SK-N-SH treated with all-trans-retinoic acid at 6 μM for 48 hours (cell line): ENCODE measurements at regions not wholly inside any gene's neighbourhood (a gene's known extent, or its start where the extent isn't known, plus 50 kb on each side); places are given as distances from the start of the nearest gene placed in this dataset.

Experiments used
- ATAC-seq: fragments of 200-7000 bp; cut with Tn5 transposase; 3 replicates; pipeline ENCODE4 v1.9.1; 2020; ENCODE audit warnings: mild to moderate bottlenecking, moderate library complexity
- ARNTL ChIP-seq: fragments of 450-650 bp; formaldehyde crosslinking; IDR thresholded peaks from 2 replicates; pipeline ENCODE4 v1.5.0; 2020; ENCODE audit warnings: low read depth, mild to moderate bottlenecking, moderate library complexity, borderline replicate concordance
- BACH2 ChIP-seq: fragments of 250-450 bp; sonication (Bioruptor Pico); IDR thresholded peaks from 2 replicates; pipeline ENCODE4 v1.9.0; 2021; ENCODE audit warnings: mild to moderate bottlenecking, borderline replicate concordance
- ESRRG ChIP-seq: fragments of 250-450 bp; sonication (Bioruptor Pico); IDR thresholded peaks from 2 replicates; pipeline ENCODE4 v1.6.1; 2021; ENCODE audit warnings: mild to moderate bottlenecking
- GLIS3 ChIP-seq: fragments of 250-450 bp; sonication (Bioruptor Pico); IDR thresholded peaks from 2 replicates; pipeline ENCODE4 v1.5.0; 2020; ENCODE audit warnings: mild to moderate bottlenecking, moderate library complexity
- OSR1 ChIP-seq: fragments of 250-450 bp; sonication (Bioruptor Pico); IDR thresholded peaks from 2 replicates; pipeline ENCODE4 v1.8.0; 2022; ENCODE audit warnings: moderate library complexity, mild to moderate bottlenecking, inconsistent platforms
- PPARA ChIP-seq: fragments of 250-450 bp; sonication (Bioruptor Pico); IDR thresholded peaks from 2 replicates; pipeline ENCODE4 v1.5.0; 2020; ENCODE audit warnings: mild to moderate bottlenecking, borderline replicate concordance
- RARB ChIP-seq: fragments of 250-450 bp; sonication (Bioruptor Pico); IDR thresholded peaks from 2 replicates; pipeline ENCODE4 v1.8.0; 2021; ENCODE audit warnings: mild to moderate bottlenecking, moderate library complexity
- SNAI2 ChIP-seq: fragments of 250-450 bp; sonication (Bioruptor Pico); IDR thresholded peaks from 2 replicates; pipeline ENCODE4 v1.5.0; 2020; ENCODE audit warnings: mild to moderate bottlenecking, moderate library complexity
- TCF4 ChIP-seq: fragments of 250-450 bp; sonication (Bioruptor Pico); IDR thresholded peaks from 2 replicates; pipeline ENCODE4 v1.8.0; 2021; ENCODE audit warnings: mild to moderate bottlenecking, moderate library complexity, borderline replicate concordance
- TOX ChIP-seq: fragments of 250-450 bp; sonication (Bioruptor Pico); IDR thresholded peaks from 2 replicates; pipeline ENCODE4 v1.8.0; 2021; ENCODE audit warnings: mild to moderate bottlenecking, moderate library complexity, borderline replicate concordance
- TSHZ2 ChIP-seq: fragments of 250-450 bp; sonication (Bioruptor Pico); IDR thresholded peaks from 2 replicates; pipeline ENCODE4 v1.5.0; 2020; ENCODE audit warnings: mild to moderate bottlenecking, moderate library complexity
- ZC3H10 ChIP-seq: fragments of 250-450 bp; sonication (Bioruptor Pico); IDR thresholded peaks from 2 replicates; pipeline ENCODE4 v1.5.1; 2021; ENCODE audit warnings: mild to moderate bottlenecking, moderate library complexity
- ZNF565 ChIP-seq: fragments of 450-650 bp; formaldehyde crosslinking; conservative IDR thresholded peaks from 2 replicates; pipeline ENCODE4 v1.5.0; 2020; ENCODE audit warnings: low read depth, mild to moderate bottlenecking, moderate library complexity
- ZNF70 ChIP-seq: fragments of 450-650 bp; formaldehyde crosslinking; IDR thresholded peaks from 2 replicates; pipeline ENCODE4 v1.5.0; 2020; ENCODE audit warnings: mild to moderate bottlenecking, moderate library complexity
- TF ChIP-seq, protein P1 (sequence below): fragments of 250-450 bp; sonication (Bioruptor Pico); IDR thresholded peaks from 2 replicates; pipeline ENCODE4 v1.5.1; 2021; ENCODE audit warnings: mild to moderate bottlenecking, moderate library complexity
- TF ChIP-seq, protein P2 (sequence below): fragments of 250-450 bp; sonication (Bioruptor Pico); IDR thresholded peaks from 2 replicates; pipeline ENCODE4 v1.8.0; 2021; ENCODE audit warnings: low read depth, mild to moderate bottlenecking, moderate library complexity, borderline replicate concordance

- TF ChIP-seq TSHZ2 (CRISPR knock-in tag) (no peak), BACH2 (CRISPR knock-in tag) (no peak), ESRRG (no peak), PPARA (CRISPR knock-in tag) (no peak), RARB (no peak), ZNF70 (CRISPR knock-in tag) (no peak), ARNTL (CRISPR knock-in tag) (no peak), TOX (CRISPR knock-in tag) (no peak), ZNF565 (no peak), SNAI2 (CRISPR knock-in tag) (no peak)
Observed at GRCh38 chr2:13488965-13489364, 772.2 kb downstream of the TRIB2 start (continued).

- ATAC-seq, result no peak
- TF ChIP-seq OSR1 (CRISPR knock-in tag), result no peak
- TF ChIP-seq ZNF565, result no peak
- TF ChIP-seq TSHZ2 (CRISPR knock-in tag), result no peak
- TF ChIP-seq, protein P1, sequence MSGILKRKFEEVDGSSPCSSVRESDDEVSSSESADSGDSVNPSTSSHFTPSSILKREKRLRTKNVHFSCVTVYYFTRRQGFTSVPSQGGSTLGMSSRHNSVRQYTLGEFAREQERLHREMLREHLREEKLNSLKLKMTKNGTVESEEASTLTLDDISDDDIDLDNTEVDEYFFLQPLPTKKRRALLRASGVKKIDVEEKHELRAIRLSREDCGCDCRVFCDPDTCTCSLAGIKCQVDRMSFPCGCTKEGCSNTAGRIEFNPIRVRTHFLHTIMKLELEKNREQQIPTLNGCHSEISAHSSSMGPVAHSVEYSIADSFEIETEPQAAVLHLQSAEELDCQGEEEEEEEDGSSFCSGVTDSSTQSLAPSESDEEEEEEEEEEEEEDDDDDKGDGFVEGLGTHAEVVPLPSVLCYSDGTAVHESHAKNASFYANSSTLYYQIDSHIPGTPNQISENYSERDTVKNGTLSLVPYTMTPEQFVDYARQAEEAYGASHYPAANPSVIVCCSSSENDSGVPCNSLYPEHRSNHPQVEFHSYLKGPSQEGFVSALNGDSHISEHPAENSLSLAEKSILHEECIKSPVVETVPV, result no peak
- TF ChIP-seq PPARA (CRISPR knock-in tag), result no peak
- TF ChIP-seq TOX (CRISPR knock-in tag), result no peak
- no peak for TF ChIP-seq ESRRG
Observed at GRCh38 chr2:13492262-13492661, 775.5 kb downstream of the TRIB2 start.

DNA sequence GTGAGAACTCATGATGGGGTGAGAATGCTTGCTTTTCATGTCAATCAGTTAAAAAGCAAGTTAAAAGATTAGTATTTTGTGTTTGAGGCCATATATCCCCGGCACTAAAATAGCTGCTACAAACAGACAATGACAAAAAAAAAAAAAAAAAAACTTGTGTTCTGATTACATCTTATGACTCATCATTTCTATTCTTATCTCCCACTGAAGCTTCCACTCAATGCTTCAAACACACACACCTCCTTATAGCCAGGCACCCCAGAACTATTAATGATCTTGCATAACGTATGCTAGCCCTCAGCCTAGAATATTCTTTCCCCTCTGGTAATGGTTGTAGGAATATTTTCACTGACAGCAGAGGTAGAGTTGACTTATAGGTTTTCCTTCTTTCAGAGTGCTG is 778.3 kb downstream of the TRIB2 start:
- TF ChIP-seq ZC3H10 (CRISPR knock-in tag) (no peak), ZNF70 (CRISPR knock-in tag) (no peak), GLIS3 (CRISPR knock-in tag) (no peak), TSHZ2 (CRISPR knock-in tag) (no peak), OSR1 (CRISPR knock-in tag) (no peak), TCF4 (CRISPR knock-in tag) (no peak)
- TF ChIP-seq, protein P1, result no peak
- TF ChIP-seq, protein P2, sequence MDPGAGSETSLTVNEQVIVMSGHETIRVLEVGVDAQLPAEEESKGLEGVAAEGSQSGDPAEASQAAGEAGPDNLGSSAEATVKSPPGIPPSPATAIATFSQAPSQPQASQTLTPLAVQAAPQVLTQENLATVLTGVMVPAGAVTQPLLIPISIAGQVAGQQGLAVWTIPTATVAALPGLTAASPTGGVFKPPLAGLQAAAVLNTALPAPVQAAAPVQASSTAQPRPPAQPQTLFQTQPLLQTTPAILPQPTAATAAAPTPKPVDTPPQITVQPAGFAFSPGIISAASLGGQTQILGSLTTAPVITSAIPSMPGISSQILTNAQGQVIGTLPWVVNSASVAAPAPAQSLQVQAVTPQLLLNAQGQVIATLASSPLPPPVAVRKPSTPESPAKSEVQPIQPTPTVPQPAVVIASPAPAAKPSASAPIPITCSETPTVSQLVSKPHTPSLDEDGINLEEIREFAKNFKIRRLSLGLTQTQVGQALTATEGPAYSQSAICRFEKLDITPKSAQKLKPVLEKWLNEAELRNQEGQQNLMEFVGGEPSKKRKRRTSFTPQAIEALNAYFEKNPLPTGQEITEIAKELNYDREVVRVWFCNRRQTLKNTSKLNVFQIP (CRISPR knock-in tag), result no peak
- ATAC-seq, result no peak
